22Rv1 (cell line): ENCODE measurements at regions not wholly inside any gene's neighbourhood (a gene's known extent, or its start where the extent isn't known, plus 50 kb on each side); places are given as distances from the start of the nearest gene placed in this dataset.

Source experiments
- H3K27ac ChIP-seq: fragments of 450-650 bp; 2 replicates; pipeline ENCODE4 v1.5.1; 2017
- ZFX ChIP-seq: fragments of 450-650 bp; IDR thresholded peaks from 2 replicates; pipeline ENCODE4 v1.6.1; 2017; ENCODE audit warnings: antibody characterized with exemption, borderline replicate concordance
- TF ChIP-seq, protein P1 (sequence below): fragments of 450-650 bp; IDR thresholded peaks from 2 replicates; pipeline ENCODE4 v1.5.1; 2017; ENCODE audit warnings: mild to moderate bottlenecking

DNA sequence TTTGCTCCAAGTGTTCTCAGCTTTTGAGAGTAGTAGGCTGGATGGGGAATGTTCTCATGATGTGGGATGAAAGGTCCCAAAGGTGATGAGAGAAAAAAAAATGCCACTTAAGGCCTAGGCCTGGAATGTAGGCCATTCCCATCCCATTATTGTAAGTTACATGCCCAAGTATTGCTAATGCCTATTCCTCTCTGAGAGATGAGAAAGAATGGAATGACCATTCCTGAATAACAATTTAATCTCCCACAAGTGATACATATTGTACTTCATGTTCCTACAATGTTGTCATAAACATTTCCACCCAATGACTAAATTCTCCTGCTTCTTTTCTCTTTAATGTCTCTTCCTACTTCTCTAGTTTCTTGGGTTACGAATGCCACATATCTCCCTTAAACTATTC is 102.8 kb upstream of the KCNJ16 start:
- no peak overlapping the region for H3K27ac ChIP-seq
- TF ChIP-seq, protein P1, sequence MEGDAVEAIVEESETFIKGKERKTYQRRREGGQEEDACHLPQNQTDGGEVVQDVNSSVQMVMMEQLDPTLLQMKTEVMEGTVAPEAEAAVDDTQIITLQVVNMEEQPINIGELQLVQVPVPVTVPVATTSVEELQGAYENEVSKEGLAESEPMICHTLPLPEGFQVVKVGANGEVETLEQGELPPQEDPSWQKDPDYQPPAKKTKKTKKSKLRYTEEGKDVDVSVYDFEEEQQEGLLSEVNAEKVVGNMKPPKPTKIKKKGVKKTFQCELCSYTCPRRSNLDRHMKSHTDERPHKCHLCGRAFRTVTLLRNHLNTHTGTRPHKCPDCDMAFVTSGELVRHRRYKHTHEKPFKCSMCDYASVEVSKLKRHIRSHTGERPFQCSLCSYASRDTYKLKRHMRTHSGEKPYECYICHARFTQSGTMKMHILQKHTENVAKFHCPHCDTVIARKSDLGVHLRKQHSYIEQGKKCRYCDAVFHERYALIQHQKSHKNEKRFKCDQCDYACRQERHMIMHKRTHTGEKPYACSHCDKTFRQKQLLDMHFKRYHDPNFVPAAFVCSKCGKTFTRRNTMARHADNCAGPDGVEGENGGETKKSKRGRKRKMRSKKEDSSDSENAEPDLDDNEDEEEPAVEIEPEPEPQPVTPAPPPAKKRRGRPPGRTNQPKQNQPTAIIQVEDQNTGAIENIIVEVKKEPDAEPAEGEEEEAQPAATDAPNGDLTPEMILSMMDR = no peak
- no peak for TF ChIP-seq ZFX

DNA sequence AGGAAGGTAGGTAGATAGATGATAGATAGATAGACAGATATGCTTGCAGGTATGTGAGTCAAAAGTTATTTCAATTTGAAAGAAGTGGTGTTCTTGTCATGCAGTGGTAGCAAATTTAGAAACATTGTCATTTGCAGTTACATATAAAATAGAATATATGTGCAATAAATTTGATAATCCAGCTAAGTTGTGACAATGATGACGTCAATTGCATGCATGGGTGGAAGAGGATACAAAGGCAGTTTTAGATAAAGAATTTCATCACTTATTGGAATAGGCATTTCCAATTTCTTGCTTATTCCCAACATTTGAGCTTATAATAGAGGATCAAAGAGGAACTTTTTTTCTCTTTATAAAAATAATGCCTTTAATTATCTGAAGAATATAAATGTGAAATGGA is 99.2 kb upstream of the KCNJ16 start:
- TF ChIP-seq, protein P1 = no peak
- TF ChIP-seq ZFX = no peak
- H3K27ac ChIP-seq = no peak overlapping the region

DNA sequence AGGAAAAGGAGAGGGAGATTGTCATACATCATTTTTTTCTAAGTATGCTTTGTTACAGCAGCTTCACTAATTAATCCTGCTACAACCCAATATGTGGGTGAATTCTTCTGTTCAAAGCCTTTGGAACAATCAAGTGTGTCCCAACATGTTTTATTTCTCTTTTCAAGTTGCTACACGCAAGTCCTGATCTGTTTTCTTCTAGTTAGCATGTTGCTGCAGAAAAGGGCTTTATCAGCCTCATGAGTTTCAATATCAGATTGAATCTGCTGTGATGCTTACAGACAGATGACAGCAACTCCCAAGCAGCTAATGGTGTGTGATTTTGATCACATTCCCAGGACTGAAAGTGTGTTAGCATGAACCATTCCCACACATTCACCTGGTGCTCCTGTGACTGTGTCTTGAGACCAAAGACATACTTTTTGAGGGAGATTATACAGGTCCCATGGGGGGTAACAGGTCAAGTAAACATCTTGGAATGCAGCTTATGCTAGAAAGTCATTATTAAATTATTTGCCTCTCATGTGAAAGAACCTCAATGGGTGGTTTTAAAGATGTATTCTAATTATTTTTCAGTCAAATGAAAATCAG is 96.9 kb upstream of the KCNJ16 start:
- no peak overlapping the region for H3K27ac ChIP-seq
- TF ChIP-seq ZFX = no peak
- TF ChIP-seq, protein P1 = no peak

DNA sequence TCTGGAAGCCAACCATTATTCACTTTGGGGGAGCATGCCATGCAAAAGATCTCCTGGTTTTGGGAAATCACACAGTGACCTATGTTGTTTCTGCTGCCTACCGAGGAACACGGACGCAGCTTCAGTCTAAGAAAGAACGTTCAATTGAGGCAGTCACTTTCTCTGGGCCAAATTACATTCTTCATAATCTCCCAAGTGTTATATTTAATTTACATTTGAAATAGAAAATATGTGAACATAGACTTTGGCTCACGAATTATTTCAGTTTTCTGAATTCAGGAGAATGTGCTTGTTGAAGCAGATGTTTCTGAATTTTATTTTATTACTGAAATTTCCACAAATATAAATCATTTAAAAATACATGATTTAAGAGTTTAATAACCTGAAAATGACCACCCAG is 93.6 kb upstream of the KCNJ16 start:
- no peak overlapping the region for H3K27ac ChIP-seq
- TF ChIP-seq ZFX = no peak
- TF ChIP-seq, protein P1 = no peak

DNA sequence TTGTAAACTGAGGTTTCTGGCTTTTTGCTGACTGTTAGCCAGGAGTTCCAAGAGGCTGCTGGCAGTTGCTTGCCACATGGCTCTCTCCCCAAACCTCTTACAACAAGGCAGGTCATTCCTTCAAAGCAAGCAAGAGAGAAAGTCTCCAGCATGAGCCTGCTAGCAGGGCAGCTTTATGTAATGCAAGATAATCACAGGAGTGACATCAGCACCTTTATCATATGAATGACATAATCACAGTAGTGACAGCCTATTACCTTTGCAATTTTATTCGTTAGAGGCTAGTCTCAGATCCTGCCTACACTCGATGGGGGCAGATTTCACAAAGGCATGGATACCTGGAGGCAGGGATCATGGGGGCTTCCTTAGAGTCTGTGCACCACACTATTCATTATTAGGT is 79.5 kb upstream of the KCNJ16 start:
- TF ChIP-seq, protein P1 = no peak
- TF ChIP-seq ZFX = no peak

DNA sequence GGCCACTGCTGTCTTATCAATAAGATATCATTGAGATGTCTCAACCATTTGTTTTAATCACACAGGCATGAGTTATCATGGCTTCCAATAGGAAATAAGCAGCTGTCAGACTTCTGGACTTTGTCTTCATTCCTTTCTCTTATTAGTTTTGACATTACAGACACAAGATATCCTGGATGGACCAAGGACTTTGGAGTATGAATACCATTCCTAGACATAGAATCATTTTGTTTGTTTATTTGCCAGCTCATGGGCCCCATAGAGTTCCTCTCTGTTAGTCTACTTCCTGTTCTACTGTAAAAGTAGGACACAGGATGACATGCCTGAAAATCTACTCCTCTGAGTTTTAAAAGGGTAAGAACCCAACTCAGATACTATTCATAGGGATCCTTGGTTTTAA is 77.7 kb upstream of the KCNJ16 start:
- no peak for TF ChIP-seq ZFX
- TF ChIP-seq, protein P1 = no peak
- H3K27ac ChIP-seq = no peak overlapping the region

More for the DNA sequence above, 79.5 kb upstream of the KCNJ16 start:
- H3K27ac ChIP-seq = no peak overlapping the region

DNA sequence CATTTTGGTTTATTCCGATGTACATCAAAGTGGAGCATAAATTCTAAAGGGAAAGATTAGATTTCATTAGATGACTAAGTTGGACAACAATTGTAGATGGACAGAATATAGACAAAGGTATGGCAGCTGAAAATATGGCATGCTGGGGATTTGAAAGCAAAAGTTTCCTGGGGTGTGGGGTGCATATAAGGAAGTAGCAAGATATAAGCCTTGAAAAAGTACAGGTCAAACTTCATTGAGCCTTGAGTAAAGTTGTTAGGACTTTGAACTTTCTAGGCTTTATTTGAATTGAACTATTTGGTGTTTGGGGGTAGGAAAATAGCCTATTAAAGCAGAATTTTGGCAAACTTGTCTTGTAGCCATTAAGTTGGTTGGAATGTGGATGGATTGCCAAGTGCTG is 75.8 kb upstream of the KCNJ16 start:
- TF ChIP-seq, protein P1 = no peak
- TF ChIP-seq ZFX = no peak
- H3K27ac ChIP-seq = no peak overlapping the region
